HG02884 (cell line): ENCODE measurements at regions not wholly inside any gene's neighbourhood (a gene's known extent, or its start where the extent isn't known, plus 50 kb on each side); places are given as distances from the start of the nearest gene placed in this dataset.

Experiments
- ATAC-seq: cut with Tn5 transposase; IDR thresholded peaks from one replicate; pipeline ENCODE4 v1.9.1; 2021; ENCODE audit warnings: mild to moderate bottlenecking, moderate library complexity; ENCODE audit not compliant: unreplicated experiment

GRCh38 chr5:110218981-110219380, 507.5 kb downstream of the TMEM232 start:
- no peak for ATAC-seq

- ATAC-seq, result no peak
Observed at GRCh38 chr5:110219769-110220168, 506.7 kb downstream of the TMEM232 start.

GRCh38 chr5:110221036-110221435, 505.4 kb downstream of the TMEM232 start:
- ATAC-seq, result no peak

GRCh38 chr5:110224050-110224449, 502.4 kb downstream of the TMEM232 start:
- no peak for ATAC-seq

- ATAC-seq, result no peak
Observed at GRCh38 chr5:110225949-110226348, 500.5 kb downstream of the TMEM232 start.

- ATAC-seq, result no peak
Observed at GRCh38 chr5:110239786-110240185, 486.7 kb downstream of the TMEM232 start.

- no peak for ATAC-seq
Observed at GRCh38 chr5:110242950-110243349, 483.5 kb downstream of the TMEM232 start.

- ATAC-seq, result no peak
Observed at GRCh38 chr5:110248921-110249320, 477.6 kb downstream of the TMEM232 start.

GRCh38 chr5:110250355-110250754, 476.1 kb downstream of the TMEM232 start:
- ATAC-seq, result no peak

- ATAC-seq, result no peak
Observed at GRCh38 chr5:110250755-110251154, 475.7 kb downstream of the TMEM232 start.

GRCh38 chr5:110251366-110251765, 475.1 kb downstream of the TMEM232 start:
- no peak for ATAC-seq

- no peak for ATAC-seq
Observed at GRCh38 chr5:110255194-110255593, 471.3 kb downstream of the TMEM232 start.

- no peak for ATAC-seq
Observed at GRCh38 chr5:110256298-110256697, 470.2 kb downstream of the TMEM232 start.

- no peak for ATAC-seq
Observed at GRCh38 chr5:110257971-110258370, 468.5 kb downstream of the TMEM232 start.

- no peak for ATAC-seq
Observed at GRCh38 chr5:110258460-110259216, 467.8 kb downstream of the TMEM232 start.

GRCh38 chr5:110262749-110263148, 463.7 kb downstream of the TMEM232 start:
- ATAC-seq, result no peak

- no peak for ATAC-seq
Observed at GRCh38 chr5:110264661-110265060, 461.8 kb downstream of the TMEM232 start.

- no peak for ATAC-seq
Observed at GRCh38 chr5:110265162-110265561, 461.3 kb downstream of the TMEM232 start.

- ATAC-seq, result no peak
Observed at GRCh38 chr5:110267714-110268113, 458.8 kb downstream of the TMEM232 start.

GRCh38 chr5:110268283-110268682, 458.2 kb downstream of the TMEM232 start:
- ATAC-seq, result no peak

GRCh38 chr5:110268985-110269384, 457.5 kb downstream of the TMEM232 start:
- no peak for ATAC-seq

- ATAC-seq, result no peak
Observed at GRCh38 chr5:110269478-110270142, 456.9 kb downstream of the TMEM232 start.
